Stimulated activated CD4-positive, alpha-beta T cell treated with anti-CD3 and anti-CD28 coated beads, TNF-alpha, amount 100 ng/mL, for 1 hour (primary cell): ENCODE measurements at regions not wholly inside any gene's neighbourhood (a gene's known extent, or its start where the extent isn't known, plus 50 kb on each side); places are given as distances from the start of the nearest gene placed in this dataset.

Experiments
- DNase-seq, 3 donors: peaks; one replicate each; pipeline ENCODE4 v3.0.0-alpha.2; 2020; ENCODE audit warnings: low read depth in 3 of 3, low spot score in 1 of 3

DNA sequence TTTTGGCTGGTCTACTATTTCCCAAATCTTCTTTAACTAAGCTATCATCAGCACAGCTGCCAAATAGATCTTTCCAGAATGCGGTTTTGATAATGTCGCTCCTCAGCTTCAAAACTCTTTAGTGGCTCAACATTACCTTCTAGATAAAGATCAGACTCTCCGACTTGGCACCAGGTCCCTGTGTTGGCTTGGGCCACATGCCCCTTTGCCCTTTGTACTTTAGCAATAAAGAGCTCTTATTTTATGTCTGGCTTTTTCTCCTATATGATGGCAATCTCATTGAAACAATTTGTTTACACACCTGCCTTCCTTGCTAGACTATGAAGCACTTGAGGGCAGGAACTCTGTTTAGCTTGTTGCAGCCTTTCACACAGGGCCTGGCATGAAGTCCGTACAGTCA, 128.9 kb upstream of the GATA6 start:
- DNase-seq, result no peak

- DNase-seq, result no peak
Measured at GRCh38 chr18:22043837-22044236, 125.6 kb upstream of the GATA6 start.

GRCh38 chr18:22044474-22045220, 124.7 kb upstream of the GATA6 start:
- DNase-seq, result no peak

DNA sequence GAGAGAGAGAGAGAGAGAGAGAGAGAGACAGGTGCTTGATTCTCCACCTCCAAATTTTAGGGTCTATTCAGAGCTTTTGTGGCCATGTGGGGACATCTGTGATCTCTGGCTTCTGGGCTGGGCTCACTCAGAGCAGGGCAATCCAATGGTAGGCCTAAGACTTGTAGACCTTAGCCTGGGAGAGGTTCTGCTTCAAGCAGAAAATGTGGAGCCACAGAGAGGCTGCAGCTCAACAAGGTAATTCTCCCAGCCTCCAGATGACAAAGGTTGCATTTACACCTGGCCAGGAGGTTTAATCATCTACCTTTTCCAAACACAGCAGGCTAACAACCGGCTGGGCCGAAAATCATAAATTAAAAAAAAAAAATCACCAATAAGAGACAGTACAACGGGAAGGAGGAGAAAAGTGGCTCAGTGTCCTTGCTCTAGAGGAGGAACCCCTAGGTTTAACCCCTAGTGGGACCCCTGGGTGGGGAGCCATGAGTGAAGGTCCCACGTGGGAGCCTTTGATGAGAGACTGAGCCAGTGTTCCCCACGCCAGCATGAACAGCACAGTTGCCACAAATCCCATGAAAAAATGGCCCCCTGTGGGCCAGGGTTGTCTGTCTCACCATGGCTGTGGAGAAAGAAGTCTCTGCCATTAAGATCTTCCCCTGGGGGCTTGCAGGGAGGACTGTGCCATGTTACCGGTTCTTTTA, 124.0 kb upstream of the GATA6 start:
- DNase-seq, result no peak

DNA sequence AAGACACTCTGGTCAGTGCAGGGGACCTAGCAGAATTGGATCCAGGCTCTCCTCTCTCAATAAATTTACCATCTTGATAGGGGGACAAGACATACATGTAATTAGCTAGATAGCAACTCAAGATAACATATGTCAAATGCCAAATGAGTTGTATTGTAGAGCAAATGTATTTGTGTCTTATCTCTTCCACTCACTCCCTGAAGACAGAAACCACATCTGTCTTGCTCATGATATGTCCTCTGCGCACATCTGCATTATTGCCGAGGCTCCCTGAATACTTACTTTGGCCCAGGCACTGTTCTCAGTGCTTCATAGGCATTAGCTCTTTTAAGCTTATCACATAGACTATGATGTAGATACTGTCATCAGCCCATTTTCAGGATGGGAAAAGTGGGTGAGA, 122.9 kb upstream of the GATA6 start:
- no peak for DNase-seq

DNA sequence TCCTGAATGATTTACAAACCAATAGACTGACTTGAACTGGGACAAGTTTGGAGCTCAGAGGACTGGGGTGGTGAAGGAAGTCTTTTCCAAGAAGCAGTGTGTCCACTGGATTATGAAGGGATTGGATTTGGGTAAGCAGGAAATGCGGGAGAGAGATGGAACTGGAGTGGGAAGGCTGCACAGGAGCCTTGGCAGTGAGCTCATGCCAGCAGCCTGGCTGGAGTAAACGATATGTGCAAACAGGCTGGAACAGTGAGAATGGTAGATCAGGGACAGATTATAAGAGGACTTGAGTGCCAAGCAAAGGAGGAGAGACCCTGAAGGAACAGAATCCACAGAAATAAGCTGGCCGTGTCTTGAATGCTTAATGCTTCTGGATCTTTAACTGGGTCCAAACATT, 121.9 kb upstream of the GATA6 start:
- no peak for DNase-seq

- no peak for DNase-seq
Measured at GRCh38 chr18:22048221-22048620, 121.2 kb upstream of the GATA6 start.

- DNase-seq, result no peak
Measured at GRCh38 chr18:22048932-22049615, 120.3 kb upstream of the GATA6 start.

GRCh38 chr18:22052405-22053105, 116.8 kb upstream of the GATA6 start:
- DNase-seq, result no peak

GRCh38 chr18:22055466-22056238, 113.7 kb upstream of the GATA6 start:
- no peak for DNase-seq

DNA sequence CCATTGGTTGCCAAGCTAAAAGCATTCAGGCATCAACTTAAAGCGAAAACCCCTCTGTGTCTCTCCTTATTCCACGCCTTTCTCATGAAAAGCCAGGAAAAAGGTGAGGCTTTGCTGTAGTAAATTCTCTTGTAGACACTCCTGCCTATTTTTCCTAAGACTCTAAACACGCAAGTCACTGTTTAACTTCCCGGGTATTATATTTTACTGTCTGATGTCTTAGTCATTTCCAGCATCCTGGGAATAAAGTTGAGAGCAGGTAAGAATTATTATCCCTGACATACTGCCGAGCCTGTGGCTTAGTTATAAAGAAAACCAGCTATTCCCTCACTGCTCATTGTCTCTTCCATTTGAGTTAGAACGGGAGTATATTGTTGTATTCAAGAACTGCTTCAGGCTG, 112.4 kb upstream of the GATA6 start:
- DNase-seq, result no peak

DNA sequence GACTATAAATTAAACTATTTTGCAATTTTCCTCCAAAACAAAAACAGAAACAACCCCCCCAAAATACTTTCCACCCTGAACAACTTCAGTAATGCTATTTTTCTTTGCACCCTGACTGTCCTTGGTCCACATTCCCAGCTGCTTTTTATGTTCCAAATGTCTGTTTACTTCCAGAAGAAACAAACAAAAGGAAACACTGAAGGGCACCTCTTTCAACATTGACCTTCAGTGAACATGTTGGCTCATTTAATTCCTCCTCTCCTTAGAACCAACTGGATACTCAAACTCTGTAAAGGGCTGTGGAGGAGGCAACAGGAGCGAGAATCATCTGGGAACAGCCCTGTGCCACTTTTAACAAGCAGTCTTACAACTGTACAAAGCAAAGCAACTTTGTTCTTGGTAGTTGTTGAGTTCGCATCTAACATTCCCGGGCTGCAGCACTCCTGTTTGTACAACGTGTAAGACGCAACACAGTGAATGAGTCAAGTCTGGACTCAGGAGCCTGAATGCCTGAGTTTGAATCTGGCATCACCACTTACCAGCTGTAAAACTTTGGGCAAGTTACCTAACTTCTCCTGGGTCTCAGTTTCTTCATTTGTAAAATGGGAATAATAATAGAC, 111.4 kb upstream of the GATA6 start:
- DNase-seq, result no peak

- no peak for DNase-seq
Measured at GRCh38 chr18:22060361-22060760, 109.0 kb upstream of the GATA6 start.

- no peak for DNase-seq
Measured at GRCh38 chr18:22063102-22063501, 106.3 kb upstream of the GATA6 start.

DNA sequence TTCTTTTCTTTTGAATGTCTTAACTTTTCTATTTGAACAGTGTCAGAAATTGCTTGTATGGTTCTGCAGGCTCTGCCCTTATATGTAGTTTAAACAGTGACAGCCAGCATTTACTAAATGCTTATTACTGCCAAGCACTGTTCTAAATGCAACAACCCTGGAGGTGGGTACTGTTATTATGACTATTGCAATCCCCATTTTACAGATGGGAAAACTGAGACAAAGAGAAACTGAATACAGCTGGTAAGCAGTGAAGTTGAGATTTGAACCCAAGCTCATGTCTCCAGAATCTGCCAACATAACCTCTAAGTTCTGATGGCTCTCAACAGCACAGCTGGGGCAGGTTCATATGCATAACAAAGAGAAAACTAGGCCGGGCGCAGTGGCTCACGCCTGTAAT, 105.7 kb upstream of the GATA6 start:
- DNase-seq, result no peak

- no peak for DNase-seq
Measured at GRCh38 chr18:22064581-22064980, 104.8 kb upstream of the GATA6 start.

DNA sequence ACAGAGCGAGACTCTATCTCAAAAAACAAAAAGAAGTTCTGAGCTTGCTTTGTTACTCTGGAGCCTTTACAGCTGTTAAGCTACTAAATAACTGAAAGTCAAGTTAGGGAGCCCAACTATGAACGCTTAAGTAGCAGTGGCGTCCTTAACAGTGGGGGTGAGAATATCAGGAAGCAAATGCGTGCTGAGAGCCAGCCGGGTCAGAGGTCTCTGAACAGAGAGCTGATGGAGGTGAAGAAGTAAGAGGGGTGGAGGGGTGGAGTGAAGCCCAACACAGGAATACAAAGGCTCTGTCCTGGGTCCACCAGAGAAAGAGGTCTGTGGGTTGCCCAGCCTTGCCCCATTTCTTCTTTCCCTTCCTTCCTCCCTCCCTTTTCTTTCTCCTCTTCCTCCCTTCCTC, 104.1 kb upstream of the GATA6 start:
- no peak for DNase-seq

- no peak for DNase-seq
Measured at GRCh38 chr18:22066083-22066485, 103.3 kb upstream of the GATA6 start.

GRCh38 chr18:22067109-22067508, 102.3 kb upstream of the GATA6 start:
- DNase-seq, result no peak

GRCh38 chr18:22067682-22068081, 101.7 kb upstream of the GATA6 start:
- DNase-seq, result no peak
